H9 (cell line): ENCODE measurements at regions not wholly inside any gene's neighbourhood (a gene's known extent, or its start where the extent isn't known, plus 50 kb on each side); places are given as distances from the start of the nearest gene placed in this dataset.

Experiments
- DNase-seq: peaks from one replicate; pipeline ENCODE4 v3.0.0-alpha.2; 2017
- H2AFZ ChIP-seq: one replicate; pipeline ENCODE4 v1.6.1; 2013; ENCODE audit warnings: mild to moderate bottlenecking, low read length, control low read depth, moderate library complexity
- H2AK5ac ChIP-seq: 2 replicates; pipeline ENCODE4 v1.6.1; 2013; ENCODE audit warnings: low read length, control low read depth, mixed read lengths; ENCODE audit not compliant: insufficient read length
- H2BK120ac ChIP-seq: one replicate; pipeline ENCODE4 v1.6.1; 2013; ENCODE audit warnings: low read depth, mild to moderate bottlenecking, low read length, control low read depth, inconsistent platforms; ENCODE audit not compliant: poor library complexity, severe bottlenecking
- H2BK12ac ChIP-seq: 2 replicates; pipeline ENCODE4 v1.6.1; 2013; ENCODE audit warnings: low read length, control low read depth, mixed read lengths, low read depth; ENCODE audit not compliant: insufficient read length
- H2BK15ac ChIP-seq: 2 replicates; pipeline ENCODE4 v1.6.1; 2013; ENCODE audit warnings: low read depth, low read length, control low read depth
- H2BK20ac ChIP-seq: one replicate; pipeline ENCODE4 v1.6.1; 2013; ENCODE audit warnings: low read depth, mild to moderate bottlenecking, low read length, control low read depth, inconsistent platforms; ENCODE audit not compliant: poor library complexity, severe bottlenecking
- H2BK5ac ChIP-seq: 2 replicates; pipeline ENCODE4 v1.6.1; 2013; ENCODE audit warnings: low read length, control low read depth, mixed read lengths; ENCODE audit not compliant: insufficient read length
- H3K14ac ChIP-seq: 2 replicates; pipeline ENCODE4 v1.6.1; 2013; ENCODE audit warnings: low read length, control low read depth; ENCODE audit not compliant: insufficient read depth
- H3K18ac ChIP-seq: 2 replicates; pipeline ENCODE4 v1.6.1; 2013; ENCODE audit warnings: low read depth, mild to moderate bottlenecking, mixed read lengths, low read length, control low read depth; ENCODE audit not compliant: insufficient read length
- H3K23ac ChIP-seq: 2 replicates; pipeline ENCODE4 v1.6.1; 2013; ENCODE audit warnings: low read length, control low read depth, mixed read lengths, low read depth; ENCODE audit not compliant: insufficient read length
- H3K23me2 ChIP-seq: 2 replicates; pipeline ENCODE4 v1.6.1; 2013; ENCODE audit warnings: low read depth, mild to moderate bottlenecking, mixed read lengths, low read length, control low read depth; ENCODE audit not compliant: insufficient read length, poor library complexity, severe bottlenecking
- H3K27ac ChIP-seq: 2 replicates; pipeline ENCODE4 v1.5.1; 2013; ENCODE audit warnings: low read length, control low read depth, mixed read lengths, low read depth; ENCODE audit not compliant: insufficient read length
- H3K27me3 ChIP-seq: 2 replicates; pipeline ENCODE4 v1.6.1; 2013; ENCODE audit warnings: low read length, control low read depth, inconsistent platforms; ENCODE audit not compliant: insufficient read depth
- H3K4ac ChIP-seq: 2 replicates; pipeline ENCODE4 v1.6.1; 2013; ENCODE audit warnings: low read depth, mild to moderate bottlenecking, control low read depth, inconsistent platforms, low read length, moderate library complexity
- H3K4me1 ChIP-seq: 2 replicates; pipeline ENCODE4 v1.6.1; 2013; ENCODE audit warnings: low read length, control low read depth, inconsistent platforms; ENCODE audit not compliant: insufficient read depth
- H3K4me2 ChIP-seq: 2 replicates; pipeline ENCODE4 v1.6.1; 2013; ENCODE audit warnings: low read length, control low read depth, mixed read lengths; ENCODE audit not compliant: insufficient read length, insufficient read depth
- H3K56ac ChIP-seq: 2 replicates; pipeline ENCODE4 v1.6.1; 2013; ENCODE audit warnings: low read depth, mild to moderate bottlenecking, mixed read lengths, low read length, control low read depth; ENCODE audit not compliant: insufficient read length
- H3K79me1 ChIP-seq: 2 replicates; pipeline ENCODE4 v1.6.1; 2013; ENCODE audit warnings: low read depth, mild to moderate bottlenecking, moderate library complexity, low read length, control low read depth, inconsistent platforms; ENCODE audit not compliant: insufficient read depth, poor library complexity, severe bottlenecking
- H3K79me2 ChIP-seq: 2 replicates; pipeline ENCODE4 v1.6.1; 2013; ENCODE audit warnings: low read length, control low read depth, inconsistent platforms; ENCODE audit not compliant: insufficient read depth
- H3K9ac ChIP-seq: 2 replicates; pipeline ENCODE4 v1.6.1; 2013; ENCODE audit warnings: low read length, control low read depth, mixed read lengths; ENCODE audit not compliant: insufficient read length; ENCODE audit errors: extremely low read depth
- H3K9me3 ChIP-seq: one replicate; pipeline ENCODE4 v1.6.1; 2013; ENCODE audit warnings: low read depth, low read length, inconsistent platforms; ENCODE audit not compliant: control insufficient read depth
- H3T11ph ChIP-seq: one replicate; pipeline ENCODE4 v1.6.1; 2013; ENCODE audit warnings: mild to moderate bottlenecking, low read length, control low read depth, inconsistent platforms
- H4K20me1 ChIP-seq: one replicate; pipeline ENCODE4 v1.6.1; 2013; ENCODE audit not compliant: control insufficient read depth, insufficient read length, insufficient read depth
- H4K5ac ChIP-seq: 2 replicates; pipeline ENCODE4 v1.6.1; 2013; ENCODE audit warnings: low read depth, mild to moderate bottlenecking, mixed read lengths, low read length, control low read depth; ENCODE audit not compliant: insufficient read length
- H4K8ac ChIP-seq: replicated peaks from 2 replicates; pipeline ENCODE4 v1.6.1; 2013; ENCODE audit warnings: low read length, control low read depth, mixed read lengths, low read depth; ENCODE audit not compliant: insufficient read length
- H4K91ac ChIP-seq: 2 replicates; pipeline ENCODE4 v1.6.1; 2013; ENCODE audit warnings: low read depth, mild to moderate bottlenecking, moderate library complexity, mixed read lengths, low read length, control low read depth; ENCODE audit not compliant: insufficient read length
- H3K27ac Mint-ChIP-seq, 3 experiments: 2 replicates in 2 of 3; 3 replicates in 1 of 3; pipeline ENCODE4 v1.8.0; 2020 to 2021; ENCODE audit warnings: mixed read lengths in 3 of 3, mild to moderate bottlenecking in 1 of 3, moderate library complexity in 1 of 3
- H3K27me3 Mint-ChIP-seq: 2 replicates; pipeline ENCODE4 v1.8.0; 2021; ENCODE audit warnings: low read depth, mild to moderate bottlenecking, moderate library complexity, mixed read lengths
- H3K36me3 Mint-ChIP-seq, 3 experiments: 2 replicates in 2 of 3; 3 replicates in 1 of 3; pipeline ENCODE4 v1.8.0; 2020 to 2021; ENCODE audit warnings: low read depth in 3 of 3, mixed read lengths in 3 of 3; ENCODE audit not compliant: insufficient read depth in 1 of 3
- H3K4me1 Mint-ChIP-seq, 2 experiments: 2 replicates each; pipeline ENCODE4 v1.8.0; 2020; ENCODE audit warnings: mixed read lengths in 2 of 2
- H3K4me3 Mint-ChIP-seq, 2 experiments: 2 replicates in 1 of 2; 3 replicates in 1 of 2; pipeline ENCODE4 v1.8.0; 2020 to 2021; ENCODE audit warnings: mild to moderate bottlenecking in 2 of 2, mixed read lengths in 2 of 2, moderate library complexity in 1 of 2
- H3K9me3 Mint-ChIP-seq, 2 experiments: 2 replicates in 1 of 2; 3 replicates in 1 of 2; pipeline ENCODE4 v1.8.0; 2020; ENCODE audit warnings: mild to moderate bottlenecking in 2 of 2, mixed read lengths in 2 of 2, moderate library complexity in 1 of 2
- CTCF ChIP-seq: fragments of 200-600 bp; sonication (generic); conservative IDR thresholded peaks from 3 replicates; pipeline ENCODE4 v1.8.0; 2021; ENCODE audit warnings: antibody characterized with exemption, mild to moderate bottlenecking
- WGBS: extraction: QIAGEN DNeasy Blood & Tissue Kit; methylation state at CpG from one replicate; pipeline ENCODE4 v1.1.7; 2013; ENCODE audit warnings: missing lambda C conversion rate, low lambda C conversion rate, mixed read lengths; ENCODE audit not compliant: insufficient read length; ENCODE audit errors: extremely low coverage; 5-methylcytosine and 5-hydroxymethylcytosine counted together

GRCh38 chr12:32949815-32950214, 53.2 kb upstream of the PKP2 start:
- Histone ChIP-seq H3K27me3 (no peaks in the 10 kb centered on the region), H2BK5ac (no peak overlapping the region), H3K79me2 (no peaks in the 10 kb centered on the region), H3T11ph (no peak overlapping the region), H3K56ac (no peak overlapping the region), H2BK120ac (no peak overlapping the region), H3K4me2 (no peak overlapping the region), H2AK5ac (no peak overlapping the region), H3K23me2 (no peaks in the 10 kb centered on the region), H4K91ac (no peak overlapping the region), H4K20me1 (no peaks in the 10 kb centered on the region), H2BK20ac (no peak overlapping the region), H3K23ac (no peak overlapping the region), H2AFZ (no peak overlapping the region), H3K9me3 (no peaks in the 10 kb centered on the region), H3K27ac (no peak overlapping the region), H3K79me1 (no peaks in the 10 kb centered on the region), H3K4me1 (no peaks in the 10 kb centered on the region), H3K14ac (no peak overlapping the region), H2BK15ac (no peak overlapping the region), H3K18ac (no peak overlapping the region), H4K8ac (no peak overlapping the region), H2BK12ac (no peak overlapping the region), H3K4ac (no peak overlapping the region), H3K9ac (no peak overlapping the region), H4K5ac (no peak overlapping the region)
- TF ChIP-seq CTCF: no peak
- Mint-ChIP-seq H3K27me3 (no peaks in the 10 kb centered on the region), H3K4me3 (no peak overlapping the region), H3K9me3 (peaks cover 0 to 6% of the 10 kb centered on the region in 2 experiments; a peak in 2 of 5 replicates), H3K36me3 (no peaks in the 10 kb centered on the region), H3K4me1 (no peaks in the 10 kb centered on the region), H3K27ac (no peak overlapping the region)
- WGBS: no CpG with 5 or more reads among the region's 3 CpGs
- DNase-seq: no peak
